ENCODE measurements at regions not wholly inside any gene's neighbourhood (a gene's known extent, or its start where the extent isn't known, plus 50 kb on each side); places are given as distances from the start of the nearest gene placed in this dataset.

DNA sequence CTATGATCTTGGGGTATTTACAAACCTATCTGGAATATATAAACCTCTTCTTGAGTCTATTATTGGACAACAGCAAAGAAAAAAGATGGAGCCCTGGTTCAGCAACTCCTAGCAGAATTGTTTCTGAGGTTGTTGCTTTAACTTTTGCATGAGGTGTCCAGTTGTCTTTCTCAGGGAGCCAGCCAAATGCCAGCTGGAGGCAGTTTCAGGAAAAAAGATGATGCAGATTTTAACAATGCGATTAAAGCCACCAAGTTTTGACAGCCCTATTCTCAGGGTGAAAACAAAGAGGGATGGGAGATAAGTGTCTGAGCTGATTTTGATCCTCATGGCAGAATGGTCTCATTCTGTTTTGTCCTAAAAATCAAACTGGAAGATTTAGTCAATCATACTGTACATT, 181.6 kb upstream of the RASGRP1 start:
- TF ChIP-seq, protein P1, sequence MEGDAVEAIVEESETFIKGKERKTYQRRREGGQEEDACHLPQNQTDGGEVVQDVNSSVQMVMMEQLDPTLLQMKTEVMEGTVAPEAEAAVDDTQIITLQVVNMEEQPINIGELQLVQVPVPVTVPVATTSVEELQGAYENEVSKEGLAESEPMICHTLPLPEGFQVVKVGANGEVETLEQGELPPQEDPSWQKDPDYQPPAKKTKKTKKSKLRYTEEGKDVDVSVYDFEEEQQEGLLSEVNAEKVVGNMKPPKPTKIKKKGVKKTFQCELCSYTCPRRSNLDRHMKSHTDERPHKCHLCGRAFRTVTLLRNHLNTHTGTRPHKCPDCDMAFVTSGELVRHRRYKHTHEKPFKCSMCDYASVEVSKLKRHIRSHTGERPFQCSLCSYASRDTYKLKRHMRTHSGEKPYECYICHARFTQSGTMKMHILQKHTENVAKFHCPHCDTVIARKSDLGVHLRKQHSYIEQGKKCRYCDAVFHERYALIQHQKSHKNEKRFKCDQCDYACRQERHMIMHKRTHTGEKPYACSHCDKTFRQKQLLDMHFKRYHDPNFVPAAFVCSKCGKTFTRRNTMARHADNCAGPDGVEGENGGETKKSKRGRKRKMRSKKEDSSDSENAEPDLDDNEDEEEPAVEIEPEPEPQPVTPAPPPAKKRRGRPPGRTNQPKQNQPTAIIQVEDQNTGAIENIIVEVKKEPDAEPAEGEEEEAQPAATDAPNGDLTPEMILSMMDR (IDR thresholded peaks at IDR 0.05): no peak
- TF ChIP-seq TCF7L2 (IDR thresholded peaks at IDR 0.05; ENCODE audit: low read depth, low read length): no peak
- TF ChIP-seq, protein P2, sequence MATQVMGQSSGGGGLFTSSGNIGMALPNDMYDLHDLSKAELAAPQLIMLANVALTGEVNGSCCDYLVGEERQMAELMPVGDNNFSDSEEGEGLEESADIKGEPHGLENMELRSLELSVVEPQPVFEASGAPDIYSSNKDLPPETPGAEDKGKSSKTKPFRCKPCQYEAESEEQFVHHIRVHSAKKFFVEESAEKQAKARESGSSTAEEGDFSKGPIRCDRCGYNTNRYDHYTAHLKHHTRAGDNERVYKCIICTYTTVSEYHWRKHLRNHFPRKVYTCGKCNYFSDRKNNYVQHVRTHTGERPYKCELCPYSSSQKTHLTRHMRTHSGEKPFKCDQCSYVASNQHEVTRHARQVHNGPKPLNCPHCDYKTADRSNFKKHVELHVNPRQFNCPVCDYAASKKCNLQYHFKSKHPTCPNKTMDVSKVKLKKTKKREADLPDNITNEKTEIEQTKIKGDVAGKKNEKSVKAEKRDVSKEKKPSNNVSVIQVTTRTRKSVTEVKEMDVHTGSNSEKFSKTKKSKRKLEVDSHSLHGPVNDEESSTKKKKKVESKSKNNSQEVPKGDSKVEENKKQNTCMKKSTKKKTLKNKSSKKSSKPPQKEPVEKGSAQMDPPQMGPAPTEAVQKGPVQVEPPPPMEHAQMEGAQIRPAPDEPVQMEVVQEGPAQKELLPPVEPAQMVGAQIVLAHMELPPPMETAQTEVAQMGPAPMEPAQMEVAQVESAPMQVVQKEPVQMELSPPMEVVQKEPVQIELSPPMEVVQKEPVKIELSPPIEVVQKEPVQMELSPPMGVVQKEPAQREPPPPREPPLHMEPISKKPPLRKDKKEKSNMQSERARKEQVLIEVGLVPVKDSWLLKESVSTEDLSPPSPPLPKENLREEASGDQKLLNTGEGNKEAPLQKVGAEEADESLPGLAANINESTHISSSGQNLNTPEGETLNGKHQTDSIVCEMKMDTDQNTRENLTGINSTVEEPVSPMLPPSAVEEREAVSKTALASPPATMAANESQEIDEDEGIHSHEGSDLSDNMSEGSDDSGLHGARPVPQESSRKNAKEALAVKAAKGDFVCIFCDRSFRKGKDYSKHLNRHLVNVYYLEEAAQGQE (IDR thresholded peaks at IDR 0.05; ENCODE audit: insufficient read depth in 1 of 2, low read depth in 2 of 2, low read length in 1 of 2): no peak

Data from Panc1 (cell line).